ENCODE measurements at regions not wholly inside any gene's neighbourhood (a gene's known extent, or its start where the extent isn't known, plus 50 kb on each side); places are given as distances from the start of the nearest gene placed in this dataset.

GRCh38 chr2:12852135-12852534, 135.4 kb downstream of the TRIB2 start (continued):
- TF ChIP-seq FOXM1 (IDR thresholded peaks at IDR 0.05; ENCODE audit: low read depth) (peak; percentile 72; the same call in 1 of the 2 replicates), FOXM1 (CRISPR knock-in tag; IDR thresholded peaks at IDR 0.05; ENCODE audit: low read depth) (no peak), NCOR1 (IDR thresholded peaks at IDR 0.05) (peak; percentile 78), LCOR (CRISPR knock-in tag; IDR thresholded peaks at IDR 0.05) (peak; percentile 57; the same call in 1 of the 2 replicates), FOSL1 (tag; conservative IDR thresholded peaks at IDR 0.05) (peak; percentile 53), SMARCE1 (IDR thresholded peaks at IDR 0.05) (peak; percentile 86; the same call in 1 of the 2 replicates), ZNF41 (CRISPR knock-in tag; conservative IDR thresholded peaks at IDR 0.05) (no peak), CBFA2T2 (conservative IDR thresholded peaks at IDR 0.05) (peak; percentile 71), GATA2 (CRISPR knock-in tag; IDR thresholded peaks at IDR 0.05) (peak; percentile 74), SOX6 (IDR thresholded peaks at IDR 0.05) (peak; percentile 99), ZNF143 (CRISPR knock-in tag; IDR thresholded peaks at IDR 0.05) (no peak), TRIM24 (IDR thresholded peaks at IDR 0.05) (peak; percentile 52 to 82; a peak in 3 of 4 replicates), PML (IDR thresholded peaks at IDR 0.05; ENCODE audit: low read length) (peak; percentile 70; the same call in 1 of the 2 replicates), SIX5 (IDR thresholded peaks at IDR 0.05; ENCODE audit: borderline replicate concordance in 1 of 2, insufficient read depth in 1 of 2, low read depth in 1 of 2, low read length in 2 of 2) (no peak), MXI1 (IDR thresholded peaks at IDR 0.05; ENCODE audit: low read depth, low read length) (no peak), E2F3 (CRISPR knock-in tag; IDR thresholded peaks at IDR 0.05) (no peak), TAL1 (IDR thresholded peaks at IDR 0.05) (peak; percentile 79), MECOM (CRISPR knock-in tag; IDR thresholded peaks at IDR 0.05) (no peak)
- TF ChIP-seq, protein P1, sequence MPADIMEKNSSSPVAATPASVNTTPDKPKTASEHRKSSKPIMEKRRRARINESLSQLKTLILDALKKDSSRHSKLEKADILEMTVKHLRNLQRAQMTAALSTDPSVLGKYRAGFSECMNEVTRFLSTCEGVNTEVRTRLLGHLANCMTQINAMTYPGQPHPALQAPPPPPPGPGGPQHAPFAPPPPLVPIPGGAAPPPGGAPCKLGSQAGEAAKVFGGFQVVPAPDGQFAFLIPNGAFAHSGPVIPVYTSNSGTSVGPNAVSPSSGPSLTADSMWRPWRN (IDR thresholded peaks at IDR 0.05; ENCODE audit: low read depth) = peak; percentile 86
